ENCODE measurements at regions not wholly inside any gene's neighbourhood (a gene's known extent, or its start where the extent isn't known, plus 50 kb on each side); places are given as distances from the start of the nearest gene placed in this dataset.
A peak's percentile ranks its signal among the peaks of the same experiment; 100 is the strongest.

GRCh38 chr6:87837444-87837843, 135.4 kb upstream of the AKIRIN2 start:
- Histone ChIP-seq H3K36me3 (no peaks in the 10 kb centered on the region), H3K4me1 (no peaks in the 10 kb centered on the region)
- intact Hi-C loops (cut with DNase I; ENCODE audit: low total_unique reads), result no loop called here

DNA sequence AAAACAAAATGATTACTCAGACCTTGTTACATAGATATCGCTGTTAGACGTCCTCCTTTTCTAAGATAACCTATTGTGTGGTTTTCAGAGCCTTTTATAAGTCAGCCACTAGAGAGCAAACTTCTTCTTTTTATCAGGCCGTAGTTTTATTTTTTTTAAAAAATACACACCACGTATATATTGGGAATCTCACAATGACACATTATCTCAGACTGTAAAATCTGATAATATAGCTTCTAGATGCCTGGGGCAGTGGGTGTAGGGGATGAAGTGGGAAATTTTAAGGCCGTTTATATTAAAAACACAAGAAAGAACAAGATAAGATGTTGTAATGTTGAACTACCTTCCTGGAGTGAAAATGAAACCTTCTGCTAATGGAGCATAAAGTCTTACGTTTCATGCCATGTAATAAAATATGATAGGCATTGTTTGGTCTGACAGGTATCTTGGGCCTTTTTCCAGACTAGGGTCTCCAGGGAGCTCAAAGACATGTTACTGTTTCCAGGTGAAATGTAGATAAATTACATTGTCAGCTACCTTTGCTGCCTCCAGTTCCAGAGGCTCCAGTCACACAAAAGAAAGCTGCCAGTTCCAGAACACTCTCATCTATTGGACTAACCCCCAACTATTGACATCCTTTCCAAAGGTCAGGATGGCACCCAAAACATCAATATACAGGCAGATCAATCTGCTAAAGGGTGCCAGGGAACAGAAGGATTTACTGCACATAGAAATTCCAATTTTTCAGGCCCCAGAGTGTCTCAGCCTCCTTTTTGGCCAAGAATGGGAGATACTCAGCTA, 130.2 kb upstream of the AKIRIN2 start:
- Histone ChIP-seq H3K4me3 (peak overlapping the region; percentile 36 to 63 (median 50)), H3K27ac (peak overlapping the region; percentile 41 to 74), H3K4me1 (no peaks in the 10 kb centered on the region), H3K9me3 (no peaks in the 10 kb centered on the region), H3K27me3 (no peaks in the 10 kb centered on the region), H3K36me3 (no peaks in the 10 kb centered on the region)
- TF ChIP-seq CTCF (IDR thresholded peaks at IDR 0.05), result peak in 2 of 3 donors; percentile 27 to 37
- TF ChIP-seq POLR2AphosphoS5 (IDR thresholded peaks at IDR 0.05), result no peak
- DNase-seq (ENCODE audit: low spot score in 2 of 2), result no peak
- intact Hi-C loops (cut with DNase I; ENCODE audit: low total_unique reads), result no loop called here

More at GRCh38 chr6:87837444-87837843, 135.4 kb upstream of the AKIRIN2 start:
- H3K9me3 ChIP-seq, result no peaks in the 10 kb centered on the region
- no peak for DNase-seq (ENCODE audit: low spot score in 2 of 2)
- H3K4me3 ChIP-seq, result no peak overlapping the region
- TF ChIP-seq POLR2A (IDR thresholded peaks at IDR 0.05), result no peak
- no peak for TF ChIP-seq CTCF (IDR thresholded peaks at IDR 0.05)
- no peak for TF ChIP-seq POLR2AphosphoS5 (IDR thresholded peaks at IDR 0.05)
- no peaks in the 10 kb centered on the region for H3K27me3 ChIP-seq
- no peak overlapping the region for H3K27ac ChIP-seq

DNA sequence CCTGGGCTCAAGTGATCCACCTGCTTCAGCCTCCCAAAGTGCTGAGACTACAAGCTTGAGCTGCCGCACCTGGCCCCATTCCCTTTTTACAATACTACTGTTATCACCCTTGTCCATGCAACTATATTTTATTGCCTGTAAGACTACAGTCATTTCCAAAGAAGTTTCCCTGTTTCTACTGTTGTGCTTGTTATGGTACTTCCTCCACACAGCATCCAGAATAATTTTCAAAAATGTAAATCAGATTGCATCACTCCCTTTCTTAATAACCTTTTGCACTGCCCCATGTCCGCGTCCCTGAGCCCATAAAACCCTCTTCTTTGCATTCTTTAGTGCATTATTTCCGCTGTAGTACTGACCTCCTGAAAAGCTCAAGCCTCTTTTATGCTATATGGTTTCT, 128.9 kb upstream of the AKIRIN2 start:
- H3K4me1 ChIP-seq, result no peaks in the 10 kb centered on the region
- H3K4me3 ChIP-seq, result no peak overlapping the region
- H3K36me3 ChIP-seq, result no peaks in the 10 kb centered on the region
- no peak for TF ChIP-seq POLR2A (IDR thresholded peaks at IDR 0.05)
- no peak for TF ChIP-seq CTCF (IDR thresholded peaks at IDR 0.05)
- DNase-seq (ENCODE audit: low spot score in 2 of 2), result no peak
- no peaks in the 10 kb centered on the region for H3K27me3 ChIP-seq
- intact Hi-C loops (cut with DNase I; ENCODE audit: low total_unique reads), result no loop called here
- H3K9me3 ChIP-seq, result no peaks in the 10 kb centered on the region
- H3K27ac ChIP-seq, result no peak overlapping the region

GRCh38 chr6:87829622-87830121, 127.6 kb upstream of the AKIRIN2 start:
- Histone ChIP-seq H3K4me1 (no peaks in the 10 kb centered on the region), H3K27ac (no peak overlapping the region), H3K4me3 (no peak overlapping the region), H3K36me3 (no peaks in the 10 kb centered on the region), H3K27me3 (no peaks in the 10 kb centered on the region), H3K9me3 (no peaks in the 10 kb centered on the region)
- no peak for DNase-seq (ENCODE audit: low spot score in 2 of 2)
- intact Hi-C loops (cut with DNase I; ENCODE audit: low total_unique reads), result no loop called here
- no peak for TF ChIP-seq POLR2AphosphoS5 (IDR thresholded peaks at IDR 0.05)
- no peak for TF ChIP-seq CTCF (IDR thresholded peaks at IDR 0.05)
- TF ChIP-seq POLR2A (IDR thresholded peaks at IDR 0.05), result no peak

DNA sequence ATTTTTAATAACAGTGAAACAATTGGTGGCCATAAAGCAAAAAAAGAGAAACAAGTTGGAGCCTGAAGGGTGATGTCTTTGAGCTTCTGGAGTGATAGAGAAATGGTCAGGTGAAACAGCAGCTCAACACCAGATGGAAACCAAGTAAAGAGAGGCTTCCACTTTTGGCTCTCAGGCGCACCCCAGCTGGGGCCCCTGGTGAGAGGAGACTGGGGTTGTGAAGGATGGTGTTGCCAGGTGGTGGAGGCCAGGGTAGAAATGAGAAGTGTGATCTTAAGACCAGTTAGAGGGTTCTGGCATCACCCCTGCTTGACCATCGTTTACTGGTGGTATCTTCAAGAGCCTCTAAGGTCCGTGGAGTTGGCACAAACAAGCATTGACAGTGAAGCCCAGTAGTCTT, 126.0 kb upstream of the AKIRIN2 start:
- Histone ChIP-seq H3K4me1 (no peaks in the 10 kb centered on the region), H3K27me3 (no peaks in the 10 kb centered on the region), H3K4me3 (no peak overlapping the region), H3K36me3 (no peaks in the 10 kb centered on the region), H3K27ac (no peak overlapping the region), H3K9me3 (no peaks in the 10 kb centered on the region)
- TF ChIP-seq POLR2AphosphoS5 (IDR thresholded peaks at IDR 0.05) (no peak), POLR2A (IDR thresholded peaks at IDR 0.05) (no peak), CTCF (IDR thresholded peaks at IDR 0.05) (no peak)
- intact Hi-C loops (cut with DNase I; ENCODE audit: low total_unique reads), result no loop called here
- no peak for DNase-seq (ENCODE audit: low spot score in 2 of 2)

All from breast epithelium (tissue), 4 donors.